Mononuclear cell (primary cell): ENCODE measurements at regions not wholly inside any gene's neighbourhood (a gene's known extent, or its start where the extent isn't known, plus 50 kb on each side); places are given as distances from the start of the nearest gene placed in this dataset.

Experiments
- H3K27me3 ChIP-seq: 2 replicates; pipeline ENCODE4 v1.6.0; 2011; ENCODE audit warnings: low read length, control low read depth; ENCODE audit not compliant: insufficient read depth
- H3K4me1 ChIP-seq: 2 replicates; pipeline ENCODE4 v1.5.1; 2011; ENCODE audit warnings: mild to moderate bottlenecking, low read length, control low read depth; ENCODE audit not compliant: insufficient read depth
- H3K4me3 ChIP-seq: 2 replicates; pipeline ENCODE4 v1.5.1; 2011; ENCODE audit warnings: mild to moderate bottlenecking, low read length, moderate library complexity
- H3K9me3 ChIP-seq: 2 replicates; pipeline ENCODE4 v1.5.1; 2011; ENCODE audit warnings: low read depth, mild to moderate bottlenecking, control low read depth, low read length

- H3K4me3 ChIP-seq: no peak overlapping the region
- no peaks in the 10 kb centered on the region for H3K4me1 ChIP-seq
- H3K9me3 ChIP-seq: no peaks in the 10 kb centered on the region
- peaks cover 6% of the 10 kb centered on the region for H3K27me3 ChIP-seq
Measured at GRCh38 chr1:157238585-157238984, 100.4 kb upstream of the ETV3 start.

DNA sequence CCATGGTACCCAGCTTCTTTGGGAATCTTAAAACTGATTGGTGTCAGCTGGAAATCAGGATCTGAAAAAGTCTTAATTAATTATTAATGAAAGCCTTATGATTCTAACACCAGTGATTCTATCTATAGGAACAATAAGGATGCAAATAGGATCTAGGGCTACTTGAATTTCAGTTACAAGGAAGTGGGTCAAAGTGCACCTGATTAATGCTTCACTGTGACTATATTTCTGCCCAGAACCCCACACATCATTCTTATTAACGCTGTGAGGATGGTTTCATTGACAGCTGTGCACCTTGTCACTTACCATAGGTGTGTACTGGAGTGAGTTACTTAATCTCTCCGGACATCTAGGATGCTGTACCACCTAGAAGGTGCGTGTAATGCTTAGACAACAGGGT is 99.8 kb upstream of the ETV3 start:
- H3K4me3 ChIP-seq: no peak overlapping the region
- no peaks in the 10 kb centered on the region for H3K9me3 ChIP-seq
- H3K4me1 ChIP-seq: no peaks in the 10 kb centered on the region
- H3K27me3 ChIP-seq: peaks cover 6% of the 10 kb centered on the region

- H3K9me3 ChIP-seq: no peaks in the 10 kb centered on the region
- H3K4me1 ChIP-seq: no peaks in the 10 kb centered on the region
- H3K27me3 ChIP-seq: peaks cover 6% of the 10 kb centered on the region
- no peak overlapping the region for H3K4me3 ChIP-seq
Measured at GRCh38 chr1:157237522-157237921, 99.3 kb upstream of the ETV3 start.

DNA sequence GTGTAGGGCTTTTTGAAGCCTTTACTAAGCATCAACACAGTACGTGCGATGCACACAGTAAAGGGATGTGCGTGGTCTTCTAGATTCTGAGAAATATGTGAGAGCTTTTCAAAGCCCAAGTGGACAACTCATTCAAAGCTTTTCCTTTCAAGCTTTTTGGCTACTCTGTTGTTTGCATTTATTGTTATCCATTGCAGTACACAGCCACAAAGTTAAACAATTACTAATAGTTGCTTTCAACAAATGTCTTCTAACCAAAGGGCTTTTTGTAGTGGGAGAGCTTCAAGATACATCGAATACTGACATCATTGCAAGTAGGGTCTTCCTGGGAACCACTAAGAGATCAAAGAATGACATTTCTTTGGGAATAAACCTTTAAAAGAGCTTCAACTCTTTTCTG is 97.9 kb upstream of the ETV3 start:
- Histone ChIP-seq H3K4me1 (no peaks in the 10 kb centered on the region), H3K4me3 (no peak overlapping the region), H3K27me3 (peaks cover 6% of the 10 kb centered on the region), H3K9me3 (no peaks in the 10 kb centered on the region)

- Histone ChIP-seq H3K4me3 (no peak overlapping the region), H3K27me3 (peaks cover 6% of the 10 kb centered on the region), H3K9me3 (no peaks in the 10 kb centered on the region), H3K4me1 (no peaks in the 10 kb centered on the region)
Measured at GRCh38 chr1:157235307-157235706, 97.1 kb upstream of the ETV3 start.

- Histone ChIP-seq H3K4me3 (no peak overlapping the region), H3K4me1 (no peaks in the 10 kb centered on the region), H3K27me3 (peaks cover 6% of the 10 kb centered on the region), H3K9me3 (no peaks in the 10 kb centered on the region)
Measured at GRCh38 chr1:157234705-157235273, 96.6 kb upstream of the ETV3 start.

GRCh38 chr1:157233131-157233530 is 94.9 kb upstream of the ETV3 start:
- Histone ChIP-seq H3K27me3 (peaks cover 5% of the 10 kb centered on the region), H3K9me3 (no peaks in the 10 kb centered on the region), H3K4me3 (no peak overlapping the region), H3K4me1 (no peaks in the 10 kb centered on the region)

DNA sequence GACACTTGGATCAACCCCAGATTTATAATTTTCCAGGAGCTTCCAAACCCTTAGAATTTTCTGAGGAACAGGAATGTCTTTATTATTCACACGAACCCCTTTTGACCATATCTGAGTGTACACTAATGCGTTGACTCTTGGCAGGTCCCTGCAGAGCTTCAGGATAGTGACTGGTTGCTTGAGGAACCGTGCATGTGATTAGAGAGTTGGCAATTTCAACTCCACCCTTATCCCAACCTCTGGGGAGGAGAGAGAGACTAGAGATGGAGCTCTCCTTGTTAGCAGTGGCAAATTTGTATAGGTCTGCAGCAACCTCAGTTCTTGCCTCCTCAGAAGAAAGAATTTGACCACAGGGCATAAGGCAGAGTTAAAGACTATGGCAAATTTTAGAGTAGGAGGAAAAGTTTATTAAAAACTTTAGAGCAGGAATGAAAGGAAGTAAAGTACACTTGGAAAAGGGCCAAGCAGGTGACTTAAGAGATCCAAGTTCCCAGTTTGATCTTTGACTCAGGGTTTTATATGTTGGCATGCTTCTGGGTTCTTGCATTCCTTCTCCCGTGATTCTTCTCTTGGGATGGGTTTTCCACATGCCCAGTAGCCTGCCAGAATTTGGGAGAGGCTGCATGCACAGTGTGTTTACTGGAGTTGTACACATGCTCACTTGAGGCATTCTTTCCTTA is 93.8 kb upstream of the ETV3 start:
- H3K4me1 ChIP-seq: no peaks in the 10 kb centered on the region
- no peaks in the 10 kb centered on the region for H3K9me3 ChIP-seq
- no peak overlapping the region for H3K4me3 ChIP-seq
- H3K27me3 ChIP-seq: peaks cover 3% of the 10 kb centered on the region

DNA sequence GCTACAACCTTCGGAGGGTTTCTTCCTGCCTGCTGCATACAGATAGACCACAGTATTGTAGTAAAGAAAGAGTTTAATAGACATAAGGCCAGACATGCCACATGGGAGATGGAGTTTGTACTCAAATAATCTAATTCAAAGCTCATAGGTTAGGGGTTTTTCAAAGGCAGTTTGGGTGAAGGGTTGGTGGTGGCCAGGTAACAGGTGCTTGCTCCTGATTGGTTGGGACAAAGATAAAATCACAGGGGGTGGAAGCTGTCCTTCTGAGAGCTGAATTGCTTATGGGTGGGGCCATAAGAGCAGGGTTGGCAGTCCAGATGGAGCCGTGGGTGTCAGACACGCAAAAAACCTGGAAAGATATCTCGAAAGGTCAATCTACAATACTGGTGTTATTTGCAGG is 92.3 kb upstream of the ETV3 start:
- Histone ChIP-seq H3K9me3 (no peaks in the 10 kb centered on the region), H3K27me3 (no peaks in the 10 kb centered on the region), H3K4me1 (no peaks in the 10 kb centered on the region), H3K4me3 (no peak overlapping the region)

DNA sequence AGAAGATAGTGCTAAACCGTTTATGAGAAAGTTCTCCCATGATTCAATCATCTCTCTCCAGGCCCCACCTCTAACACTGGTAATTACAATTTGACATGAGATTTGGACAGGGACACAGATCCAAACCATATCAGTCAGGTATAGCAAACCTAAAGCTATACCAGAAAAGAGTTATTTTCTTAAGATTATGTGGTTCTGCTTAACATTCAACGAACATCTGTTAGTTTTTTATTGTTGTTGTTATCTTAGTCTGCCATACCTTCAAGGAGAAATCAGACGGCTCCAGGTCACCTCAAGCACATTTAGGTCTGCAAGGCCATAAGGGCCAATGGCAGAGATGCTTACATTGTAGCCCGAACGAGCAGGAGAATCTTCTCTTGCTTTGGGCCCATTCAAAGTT is 89.5 kb upstream of the ETV3 start:
- H3K4me3 ChIP-seq: no peak overlapping the region
- peaks cover 3% of the 10 kb centered on the region for H3K27me3 ChIP-seq
- no peaks in the 10 kb centered on the region for H3K9me3 ChIP-seq
- no peaks in the 10 kb centered on the region for H3K4me1 ChIP-seq

DNA sequence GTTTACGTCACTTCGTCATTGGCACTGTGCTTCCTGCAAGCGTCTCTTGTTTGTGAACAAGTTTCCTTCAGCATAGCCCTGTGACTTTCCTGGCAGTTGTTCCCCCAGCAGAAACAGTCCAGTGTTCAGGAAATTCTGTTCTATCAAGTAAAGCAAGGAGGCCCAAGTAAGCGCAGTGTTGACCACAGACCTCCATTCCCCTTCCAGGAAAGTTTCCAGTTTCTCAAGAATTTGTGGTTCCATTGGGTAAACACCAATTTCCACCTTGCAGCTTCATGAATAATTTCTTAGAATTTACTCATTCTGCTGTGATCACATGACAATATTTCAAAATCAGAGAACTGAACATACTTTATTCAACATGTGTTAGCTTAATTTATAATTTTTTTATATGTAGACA is 88.5 kb upstream of the ETV3 start:
- Histone ChIP-seq H3K4me3 (no peak overlapping the region), H3K4me1 (no peaks in the 10 kb centered on the region)

GRCh38 chr1:157219600-157219999 is 81.4 kb upstream of the ETV3 start:
- Histone ChIP-seq H3K9me3 (no peaks in the 10 kb centered on the region), H3K4me3 (no peak overlapping the region), H3K27me3 (peaks cover 3% of the 10 kb centered on the region), H3K4me1 (no peaks in the 10 kb centered on the region)

More for the DNA sequence above, 88.5 kb upstream of the ETV3 start:
- no peaks in the 10 kb centered on the region for H3K9me3 ChIP-seq
- peaks cover 3% of the 10 kb centered on the region for H3K27me3 ChIP-seq

DNA sequence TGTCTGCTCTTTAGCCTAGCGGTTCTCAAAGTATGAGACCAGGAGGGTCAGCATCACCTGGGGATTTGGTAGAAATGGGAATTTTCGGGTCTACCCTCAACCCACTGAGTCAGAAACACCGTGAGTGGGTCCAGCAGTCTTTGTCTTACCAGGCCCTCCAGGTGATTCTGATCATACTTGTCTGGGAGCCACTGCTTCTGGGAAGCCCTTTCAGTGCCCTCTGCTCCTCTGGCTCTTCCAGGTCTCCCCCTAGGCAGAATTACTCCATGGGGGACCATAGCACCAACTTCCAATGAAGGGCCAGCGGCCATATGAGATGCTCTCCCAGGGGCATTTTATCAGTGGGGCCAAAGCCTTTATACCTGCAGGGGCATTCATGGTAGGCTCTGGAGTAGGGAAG is 81.0 kb upstream of the ETV3 start:
- H3K27me3 ChIP-seq: peaks cover 1% of the 10 kb centered on the region
- no peaks in the 10 kb centered on the region for H3K4me1 ChIP-seq
- no peak overlapping the region for H3K4me3 ChIP-seq
- no peaks in the 10 kb centered on the region for H3K9me3 ChIP-seq

DNA sequence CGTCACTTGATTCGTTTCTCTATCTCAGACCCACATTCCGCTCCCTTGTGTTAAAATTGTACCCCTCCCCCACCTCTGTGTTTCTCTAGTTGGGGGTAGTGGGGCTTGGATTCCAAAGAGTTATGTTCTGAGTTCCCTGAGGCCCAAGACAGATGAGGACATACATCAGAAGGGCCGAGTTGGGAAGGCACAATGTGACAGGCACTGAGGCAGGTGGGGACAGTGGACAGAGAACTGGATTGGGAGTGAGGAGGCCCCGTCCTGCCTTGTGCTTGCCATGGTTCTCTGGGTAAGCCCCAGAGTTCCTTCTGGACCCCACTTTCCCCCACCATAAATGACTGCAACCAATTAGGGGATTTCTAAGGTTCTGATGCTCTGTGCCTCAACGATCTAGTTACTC is 80.5 kb upstream of the ETV3 start:
- peaks cover 5% of the 10 kb centered on the region for H3K9me3 ChIP-seq
- no peaks in the 10 kb centered on the region for H3K27me3 ChIP-seq

GRCh38 chr1:157217486-157217885 is 79.3 kb upstream of the ETV3 start:
- Histone ChIP-seq H3K4me3 (no peak overlapping the region), H3K27me3 (no peaks in the 10 kb centered on the region), H3K9me3 (peaks cover 13% of the 10 kb centered on the region), H3K4me1 (no peaks in the 10 kb centered on the region)

More for the DNA sequence above, 80.5 kb upstream of the ETV3 start:
- H3K4me1 ChIP-seq: no peaks in the 10 kb centered on the region
- H3K4me3 ChIP-seq: no peak overlapping the region

- peaks cover 8% of the 10 kb centered on the region for H3K27me3 ChIP-seq
- no peak overlapping the region for H3K4me3 ChIP-seq
- no peaks in the 10 kb centered on the region for H3K4me1 ChIP-seq
- H3K9me3 ChIP-seq: peaks cover 13% of the 10 kb centered on the region
Measured at GRCh38 chr1:157213836-157214235, 75.6 kb upstream of the ETV3 start.
